ENCODE measurements at regions not wholly inside any gene's neighbourhood (a gene's known extent, or its start where the extent isn't known, plus 50 kb on each side); places are given as distances from the start of the nearest gene placed in this dataset.

GRCh38 chr20:60430516-60431001, 472.3 kb downstream of the CDH26 start:
- no peak for DNase-seq (ENCODE audit: low spot score)

DNA sequence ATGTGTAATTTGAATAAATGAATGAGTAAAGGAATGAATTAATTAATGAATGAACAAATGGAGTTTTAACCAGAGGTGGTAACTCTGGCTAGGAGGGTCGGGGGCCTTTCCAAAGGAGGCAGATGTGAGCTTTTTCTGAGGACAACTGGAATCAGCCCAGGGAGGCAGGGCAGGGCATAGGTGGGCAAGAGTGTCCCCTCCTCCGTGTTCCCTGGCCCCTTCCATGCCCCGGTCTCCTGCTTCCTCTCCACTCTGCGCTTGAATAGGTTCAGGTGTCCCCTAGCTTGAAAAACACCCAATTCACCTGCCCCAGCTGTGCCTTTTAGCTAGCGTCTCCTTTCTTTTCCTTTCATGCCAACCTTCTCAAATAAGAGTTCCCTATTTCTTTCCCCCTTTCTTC, 473.1 kb downstream of the CDH26 start:
- DNase-seq (ENCODE audit: low spot score): no peak

- DNase-seq (ENCODE audit: low spot score): no peak
These were observed 479.2 kb downstream of the CDH26 start for GRCh38 chr20:60437418-60437817.

- no peak for DNase-seq (ENCODE audit: low spot score)
These were observed 488.3 kb downstream of the CDH26 start for GRCh38 chr20:60446267-60447111.

DNA sequence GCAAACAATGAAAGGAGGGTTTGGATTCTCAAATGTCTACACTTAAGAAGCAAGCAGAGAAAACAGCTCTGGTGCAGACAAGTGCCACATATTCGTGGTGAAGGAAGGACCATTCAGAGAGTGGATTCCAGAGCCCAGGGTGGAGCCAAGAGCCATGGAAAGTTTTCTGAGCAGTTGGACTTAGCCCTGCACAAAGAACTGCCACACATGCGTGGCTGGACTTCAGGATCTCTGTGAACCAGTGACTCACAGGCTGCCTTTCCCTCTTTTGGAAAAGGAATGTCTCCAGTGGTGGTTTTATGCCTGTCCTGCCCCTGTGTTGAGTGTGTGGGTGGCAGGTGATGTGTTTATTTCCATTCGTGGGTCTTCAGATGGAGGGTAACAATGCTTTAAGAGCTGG, 489.5 kb downstream of the CDH26 start:
- DNase-seq (ENCODE audit: low spot score): no peak

- no peak for DNase-seq (ENCODE audit: low spot score)
These were observed 495.4 kb downstream of the CDH26 start for GRCh38 chr20:60453388-60454246.

DNA sequence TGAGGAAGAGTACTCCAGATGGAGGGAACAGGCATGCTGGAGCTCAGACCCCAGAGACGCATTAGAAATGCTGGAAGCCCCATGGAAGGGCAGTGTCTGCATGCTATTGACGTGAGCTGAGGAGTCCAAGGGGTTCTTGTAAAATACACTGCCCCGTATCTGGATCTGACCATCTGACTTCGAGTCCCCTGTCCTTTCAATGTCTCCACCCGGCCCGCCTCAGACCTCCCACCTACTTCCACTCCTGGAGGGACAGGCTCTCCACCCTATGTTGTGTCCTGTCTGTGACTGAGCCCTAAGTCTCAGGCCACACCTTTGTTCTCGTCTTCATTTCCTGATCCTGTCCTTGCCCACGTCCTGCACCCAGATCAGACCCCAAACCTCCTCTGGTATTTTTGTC, 496.3 kb downstream of the CDH26 start:
- no peak for DNase-seq (ENCODE audit: low spot score)

DNA sequence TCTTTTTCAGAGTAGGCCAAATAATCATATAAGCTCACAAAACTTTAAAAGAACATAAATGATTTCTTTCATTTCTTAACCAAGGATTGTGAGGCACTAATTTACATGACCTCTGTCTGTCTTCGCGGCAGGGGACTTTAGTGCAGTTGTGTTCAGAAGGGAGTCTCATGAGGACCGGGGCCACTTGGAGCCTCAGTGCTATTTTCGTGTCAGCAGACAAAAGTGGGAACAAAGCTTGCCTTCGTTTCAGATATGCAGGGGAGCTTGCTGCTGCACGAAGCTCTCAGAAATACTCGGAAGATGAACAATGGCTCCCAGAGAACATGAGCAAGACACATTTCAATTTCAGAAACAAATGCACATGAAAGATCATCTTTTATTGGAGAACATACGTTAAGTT, 497.0 kb downstream of the CDH26 start:
- DNase-seq (ENCODE audit: low spot score): no peak

- DNase-seq (ENCODE audit: low spot score): no peak
These were observed 501.0 kb downstream of the CDH26 start for GRCh38 chr20:60459212-60459611.

DNA sequence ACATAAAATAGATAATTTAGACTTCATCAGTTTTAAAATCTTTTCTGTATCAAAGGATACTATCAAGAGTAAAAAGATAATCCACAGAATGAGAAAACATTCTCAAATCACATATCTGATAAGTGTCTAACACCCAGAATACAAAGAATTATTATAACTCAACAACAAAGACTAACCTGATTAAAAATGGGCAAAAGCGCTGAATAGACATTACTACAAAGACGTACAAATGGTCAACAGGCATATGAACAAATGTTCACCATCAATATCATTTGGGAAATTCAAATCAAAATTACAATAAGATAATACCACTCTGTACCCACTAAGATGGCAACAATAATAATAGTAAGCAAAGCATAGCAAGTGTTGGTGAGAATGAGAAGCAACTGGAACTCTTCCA, 503.8 kb downstream of the CDH26 start:
- no peak for DNase-seq (ENCODE audit: low spot score)

DNA sequence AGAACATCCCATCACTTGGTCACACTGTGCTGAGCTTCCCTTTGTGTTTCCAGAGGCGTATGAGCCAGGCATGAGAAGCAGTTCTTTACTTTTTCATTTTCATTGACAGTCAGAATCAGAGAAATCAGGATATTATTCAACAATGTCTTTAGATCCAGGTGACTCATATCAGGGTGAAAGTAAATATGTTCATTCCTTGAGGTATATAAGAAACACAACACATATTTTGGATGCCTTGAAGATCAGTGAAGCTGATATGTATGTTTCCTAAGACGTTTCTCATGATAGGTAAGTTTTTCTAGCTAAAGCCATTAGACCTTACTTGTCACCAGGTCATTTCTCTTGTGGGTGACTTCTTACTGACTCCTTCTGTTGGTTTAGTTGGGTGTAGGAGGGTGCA, 505.6 kb downstream of the CDH26 start:
- DNase-seq (ENCODE audit: low spot score): no peak

DNA sequence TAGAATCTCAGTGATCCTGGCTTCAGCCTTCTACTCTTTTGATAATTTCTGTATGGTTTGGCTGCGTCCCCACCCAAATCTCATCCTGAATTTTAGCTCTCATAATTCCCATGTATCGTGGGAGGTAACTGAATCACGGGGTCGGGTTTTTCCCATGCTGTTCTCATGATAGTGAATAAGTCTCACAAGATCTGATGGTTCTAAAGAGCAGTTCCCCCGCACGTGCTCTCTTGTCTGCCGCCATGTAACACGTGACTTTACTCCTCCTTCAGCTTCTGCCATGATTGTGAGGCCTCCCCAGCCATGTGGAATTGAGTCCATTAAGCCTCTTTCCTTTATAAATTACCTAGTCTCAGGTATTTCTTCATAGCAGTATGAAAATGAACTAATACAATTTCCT, 507.2 kb downstream of the CDH26 start:
- DNase-seq (ENCODE audit: low spot score): no peak

GRCh38 chr20:60465993-60466686, 507.9 kb downstream of the CDH26 start:
- no peak for DNase-seq (ENCODE audit: low spot score)

GRCh38 chr20:60466687-60467022, 508.4 kb downstream of the CDH26 start:
- no peak for DNase-seq (ENCODE audit: low spot score)

GRCh38 chr20:60467078-60467477, 508.9 kb downstream of the CDH26 start:
- no peak for DNase-seq (ENCODE audit: low spot score)

GRCh38 chr20:60467771-60468170, 509.5 kb downstream of the CDH26 start:
- DNase-seq (ENCODE audit: low spot score): no peak

DNA sequence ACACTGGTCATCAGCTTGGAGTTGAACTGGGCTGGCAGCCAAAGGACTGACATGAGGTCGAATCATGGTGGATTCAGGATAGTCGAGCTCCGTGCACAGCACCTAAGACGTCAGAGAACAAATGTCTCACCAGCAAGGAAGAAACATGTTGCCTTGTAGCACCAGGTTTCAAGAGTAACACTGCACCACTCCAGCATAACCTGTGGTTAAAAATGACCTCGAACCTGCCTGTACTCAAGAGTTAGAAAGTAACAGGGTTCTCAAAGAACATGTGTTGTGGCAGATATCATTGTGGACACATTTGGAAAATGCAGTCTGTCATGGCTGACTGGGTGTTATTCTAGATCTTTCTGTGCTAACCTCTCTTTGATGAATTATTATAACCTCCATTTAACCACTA, 511.6 kb downstream of the CDH26 start:
- no peak for DNase-seq (ENCODE audit: low spot score)

DNA sequence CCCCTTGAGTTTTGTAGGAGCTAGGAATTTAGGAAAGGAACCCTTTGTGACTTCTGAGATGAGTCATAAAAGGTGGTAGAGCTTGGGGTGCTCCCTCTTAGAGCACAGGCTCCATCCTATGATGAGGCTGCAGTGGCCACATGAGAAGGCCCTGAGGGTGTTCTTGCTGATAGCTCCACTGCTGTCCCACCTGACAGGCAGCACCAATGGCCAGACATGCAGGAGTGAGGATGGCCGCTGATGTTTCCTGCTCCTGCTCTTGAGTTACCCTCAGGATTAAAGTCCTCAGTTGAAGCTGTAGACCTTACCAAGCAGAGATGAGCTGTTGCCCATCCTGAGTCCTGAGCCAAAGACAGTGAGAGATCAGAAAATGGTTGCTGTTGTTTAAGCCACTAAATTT, 512.1 kb downstream of the CDH26 start:
- DNase-seq (ENCODE audit: low spot score): no peak

GRCh38 chr20:60473211-60473610, 515.0 kb downstream of the CDH26 start:
- no peak for DNase-seq (ENCODE audit: low spot score)

GRCh38 chr20:60474385-60474910, 516.2 kb downstream of the CDH26 start:
- no peak for DNase-seq (ENCODE audit: low spot score)

GRCh38 chr20:60476045-60476444, 517.8 kb downstream of the CDH26 start:
- DNase-seq (ENCODE audit: low spot score): no peak

DNA sequence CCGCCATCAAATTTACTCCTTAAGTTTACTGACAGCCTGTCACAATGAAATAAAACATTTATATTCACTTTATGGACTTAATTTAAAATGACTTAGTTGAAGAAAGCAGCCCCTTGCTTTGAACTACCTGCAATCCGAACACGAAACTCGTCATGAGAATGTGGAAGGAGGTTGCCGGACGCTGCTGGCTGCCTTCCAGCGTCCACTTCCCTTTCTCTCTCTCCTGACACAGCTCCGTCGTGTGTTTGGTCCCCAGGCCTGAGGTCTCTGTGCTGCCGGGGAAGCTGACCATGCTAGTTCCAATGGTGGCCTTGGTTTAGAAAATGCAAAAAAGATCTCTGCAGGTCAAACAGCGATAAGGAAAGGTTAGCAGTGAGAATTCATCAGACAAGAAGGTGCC, 519.7 kb downstream of the CDH26 start:
- DNase-seq (ENCODE audit: low spot score): no peak
